Natural killer cell treated with Interleukin-12 subunit alpha and Interleukin-12 subunit beta and Interleukin-15 and Interleukin-18, amount 100 ng/mL, for 72 hours (primary cell): ENCODE measurements at regions not wholly inside any gene's neighbourhood (a gene's known extent, or its start where the extent isn't known, plus 50 kb on each side); places are given as distances from the start of the nearest gene placed in this dataset.
"Not testable (repeated sequence)": the region's sequence is repeated elsewhere in the genome, so short reads cannot be mapped to it uniquely, and the experiment has no call there.

Experiments
- ATAC-seq, 2 donors: fragments of 150-1000 bp; cut with Tn5 transposase in 1 of 2; sonication (Bioruptor Pico), chemical (Tn5 transposase) in 1 of 2; 2 replicates each; pipeline ENCODE4 v1.10.0; 2021
- DNase-seq: peaks from one replicate; pipeline ENCODE4 v3.0.0; 2022; ENCODE audit warnings: low spot score
- H3K27ac Mint-ChIP-seq, 2 donors: 1 replicate in 1 of 2; 2 replicates in 1 of 2; pipeline ENCODE4 v1.8.0; 2022; ENCODE audit warnings: mixed read lengths in 2 of 2, mild to moderate bottlenecking in 1 of 2, moderate library complexity in 1 of 2
- H3K27me3 Mint-ChIP-seq, 2 donors: 1 replicate in 1 of 2; 2 replicates in 1 of 2; pipeline ENCODE4 v1.8.0; 2022; ENCODE audit warnings: mixed read lengths in 2 of 2
- H3K36me3 Mint-ChIP-seq: one replicate; pipeline ENCODE4 v1.8.0; 2022; ENCODE audit warnings: mixed read lengths
- H3K4me1 Mint-ChIP-seq, 2 donors: 1 replicate in 1 of 2; 2 replicates in 1 of 2; pipeline ENCODE4 v1.8.0; 2022; ENCODE audit warnings: low read depth in 2 of 2, mixed read lengths in 2 of 2, mild to moderate bottlenecking in 1 of 2
- H3K4me3 Mint-ChIP-seq: one replicate; pipeline ENCODE4 v1.8.0; 2022; ENCODE audit warnings: mixed read lengths
- H3K9me3 Mint-ChIP-seq: 2 replicates; pipeline ENCODE4 v1.8.0; 2022; ENCODE audit warnings: mixed read lengths

DNA sequence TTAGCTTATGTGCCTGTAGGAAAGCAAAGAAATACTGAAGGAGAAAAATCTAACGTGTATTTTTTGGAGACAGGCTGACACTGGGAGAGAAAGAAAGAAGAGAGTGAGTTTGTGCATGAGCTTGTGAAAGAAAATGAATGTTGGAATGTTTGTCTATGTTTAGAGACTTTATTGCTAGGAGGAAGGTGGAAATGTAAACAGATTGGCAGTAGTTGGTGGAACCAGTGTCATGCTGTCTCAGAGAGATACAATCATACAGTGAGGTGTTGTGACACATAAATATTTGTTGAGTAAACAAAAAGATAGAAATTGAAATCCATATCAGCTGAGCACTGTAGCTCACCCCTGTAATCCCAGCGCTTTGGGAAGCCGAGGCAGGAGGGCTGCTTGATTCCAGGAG is 222.2 kb upstream of the MEIS1 start:
- ATAC-seq, result no peak

DNA sequence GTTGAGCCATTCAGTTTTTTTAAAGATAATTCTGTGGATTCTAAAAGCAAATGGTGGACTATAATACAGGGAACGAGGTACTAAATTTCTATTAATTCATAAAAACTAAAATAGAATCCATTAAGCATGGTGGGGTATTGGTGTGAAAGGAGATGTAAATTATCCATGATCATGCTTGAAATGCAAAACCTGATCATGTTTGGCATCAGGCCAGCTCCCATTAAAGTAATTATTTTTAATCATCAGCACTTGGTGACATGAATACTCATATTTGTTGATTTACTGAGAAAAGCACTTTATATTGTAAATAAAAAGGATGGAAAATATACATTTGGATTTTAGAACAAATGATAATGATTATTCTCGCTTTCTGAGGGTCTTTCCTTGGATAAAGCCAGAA is 232.3 kb upstream of the MEIS1 start:
- DNase-seq (no peak), ATAC-seq (no peak)
- H3K27me3 Mint-ChIP-seq, result peaks cover 0 to 2% of the 10 kb centered on the region in 2 donors
- no peak overlapping the region for H3K4me3 Mint-ChIP-seq
- H3K9me3 Mint-ChIP-seq, result peaks cover 11% of the 10 kb centered on the region
- H3K4me1 Mint-ChIP-seq, result no peaks in the 10 kb centered on the region
- no peaks in the 10 kb centered on the region for H3K36me3 Mint-ChIP-seq
- H3K27ac Mint-ChIP-seq, result no peak overlapping the region

More for the DNA sequence above, 222.2 kb upstream of the MEIS1 start:
- H3K27me3 Mint-ChIP-seq, result no peaks in the 10 kb centered on the region
- H3K36me3 Mint-ChIP-seq, result no peaks in the 10 kb centered on the region
- H3K27ac Mint-ChIP-seq, result no peak overlapping the region
- H3K9me3 Mint-ChIP-seq, result peaks cover 4% of the 10 kb centered on the region
- DNase-seq, result no peak
- H3K4me3 Mint-ChIP-seq, result no peak overlapping the region
- no peaks in the 10 kb centered on the region for H3K4me1 Mint-ChIP-seq

DNA sequence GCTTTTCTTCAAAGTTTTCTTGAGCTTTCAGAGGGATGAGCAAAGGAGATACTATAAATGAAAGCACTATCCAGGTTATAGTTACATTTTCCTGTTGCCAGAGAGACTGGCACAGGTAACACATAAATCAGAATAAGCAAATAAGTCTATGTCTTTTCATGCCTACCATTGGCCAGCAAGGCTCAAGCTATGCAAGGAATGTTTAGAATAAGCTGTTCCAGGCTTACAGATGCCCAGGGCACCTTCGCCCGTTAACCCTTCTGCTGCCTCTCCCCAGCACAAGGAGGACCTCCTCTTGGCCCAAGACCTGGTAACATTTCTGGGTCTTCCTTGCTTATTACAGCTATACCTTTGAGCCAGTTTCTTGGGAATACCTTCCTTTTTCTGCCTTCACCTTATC is 233.7 kb upstream of the MEIS1 start:
- peaks cover 15% of the 10 kb centered on the region for H3K9me3 Mint-ChIP-seq
- ATAC-seq (no peak), DNase-seq (no peak)
- no peaks in the 10 kb centered on the region for H3K36me3 Mint-ChIP-seq
- peaks cover 0 to 2% of the 10 kb centered on the region in 2 donors for H3K27me3 Mint-ChIP-seq
- H3K4me1 Mint-ChIP-seq, result no peaks in the 10 kb centered on the region
- H3K4me3 Mint-ChIP-seq, result no peak overlapping the region
- no peak overlapping the region for H3K27ac Mint-ChIP-seq

DNA sequence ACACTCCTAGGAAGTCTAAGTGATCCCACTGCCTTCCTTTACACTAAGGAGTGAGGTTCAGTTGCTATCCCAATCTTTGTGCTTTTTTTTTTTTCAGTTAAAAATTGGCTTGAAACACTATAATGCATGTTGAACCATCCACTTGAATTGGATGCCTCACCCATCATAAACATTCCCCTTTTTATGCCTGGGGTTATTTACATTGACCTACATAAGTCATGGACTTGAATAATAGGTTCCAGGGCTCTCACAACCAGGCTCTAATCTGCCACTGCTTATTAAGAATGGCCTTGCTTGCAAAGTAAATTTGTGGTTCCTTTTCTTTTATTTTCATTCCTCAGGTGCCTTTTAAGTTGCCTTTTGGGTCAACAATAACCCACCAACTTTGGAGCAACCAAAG is 236.1 kb upstream of the MEIS1 start:
- ATAC-seq (no peak), DNase-seq (no peak)
- Mint-ChIP-seq H3K9me3 (peaks cover 16% of the 10 kb centered on the region), H3K27me3 (peaks cover 0 to 2% of the 10 kb centered on the region in 2 donors), H3K4me3 (no peak overlapping the region), H3K4me1 (no peaks in the 10 kb centered on the region), H3K36me3 (no peaks in the 10 kb centered on the region), H3K27ac (no peak overlapping the region)

DNA sequence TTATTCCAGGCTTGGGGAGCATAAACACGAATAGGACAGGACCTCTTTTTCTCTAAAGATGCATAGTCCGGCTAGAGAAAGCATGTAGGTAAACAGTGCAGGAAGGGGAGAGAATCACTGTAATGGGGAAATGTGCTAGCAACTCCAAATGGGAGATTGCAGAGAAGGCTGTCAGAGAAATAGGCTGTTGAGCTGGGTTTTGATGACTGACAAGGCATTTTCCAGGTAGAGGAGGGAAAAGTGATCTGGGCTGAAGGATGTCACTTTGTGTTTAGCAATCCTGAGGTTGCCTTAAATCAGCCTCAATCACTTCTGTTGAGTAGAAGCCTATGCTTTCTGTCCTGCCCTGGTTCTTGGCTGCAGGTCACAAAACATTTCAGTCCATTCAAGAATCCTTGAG is 242.0 kb upstream of the MEIS1 start:
- Mint-ChIP-seq H3K4me1 (no peaks in the 10 kb centered on the region), H3K36me3 (no peaks in the 10 kb centered on the region)
- no peak for DNase-seq

DNA sequence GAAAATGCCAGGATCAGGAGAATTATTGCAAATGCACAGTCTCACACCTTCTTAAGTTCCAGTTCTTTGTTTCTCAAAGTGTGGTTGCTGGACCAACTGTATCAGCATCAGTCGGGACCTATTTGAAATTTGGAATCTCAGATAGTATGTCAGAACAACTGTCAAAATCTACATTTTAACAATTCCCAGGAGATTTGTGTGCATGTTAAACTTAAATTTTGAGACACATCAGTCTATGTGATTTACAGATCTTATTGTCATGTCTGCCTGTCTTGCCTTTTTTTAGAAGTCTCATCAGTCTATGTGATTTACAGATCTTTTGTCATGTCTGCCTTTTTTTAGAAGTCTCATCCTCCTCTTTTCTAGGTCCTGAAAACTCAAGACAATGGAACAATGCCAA is 243.6 kb upstream of the MEIS1 start:
- H3K36me3 Mint-ChIP-seq, result no peaks in the 10 kb centered on the region
- no peak overlapping the region for H3K27ac Mint-ChIP-seq
- no peaks in the 10 kb centered on the region for H3K27me3 Mint-ChIP-seq
- H3K9me3 Mint-ChIP-seq, result peaks cover 6% of the 10 kb centered on the region
- no peak overlapping the region for H3K4me3 Mint-ChIP-seq
- ATAC-seq (no peak), DNase-seq (no peak)
- H3K4me1 Mint-ChIP-seq, result no peaks in the 10 kb centered on the region

More for the DNA sequence above, 242.0 kb upstream of the MEIS1 start:
- Mint-ChIP-seq H3K27ac (no peak overlapping the region), H3K27me3 (no peaks in the 10 kb centered on the region), H3K9me3 (peaks cover 11% of the 10 kb centered on the region), H3K4me3 (no peak overlapping the region)
- no peak for ATAC-seq

DNA sequence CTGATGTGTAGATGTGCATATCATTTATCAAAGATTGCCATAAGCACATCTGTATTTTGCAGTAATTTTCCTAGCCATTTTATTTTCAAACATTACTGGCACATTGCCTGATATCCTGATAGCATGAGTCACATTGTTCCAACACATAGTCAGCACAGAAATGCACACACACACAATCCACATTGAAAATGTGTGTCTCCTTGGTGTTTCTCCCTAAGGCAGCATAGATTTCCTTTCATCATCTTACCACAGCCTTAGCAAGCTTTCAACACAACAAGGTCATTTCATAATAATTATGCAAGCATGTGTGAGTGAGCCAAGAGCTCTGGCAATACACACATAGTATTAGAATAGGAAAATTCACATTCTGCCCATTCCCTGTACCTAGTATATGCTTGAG is 245.4 kb upstream of the MEIS1 start:
- DNase-seq (no peak), ATAC-seq (no peak)
- Mint-ChIP-seq H3K27ac (no peak overlapping the region), H3K9me3 (peaks cover 9% of the 10 kb centered on the region), H3K36me3 (no peaks in the 10 kb centered on the region), H3K4me3 (no peak overlapping the region), H3K27me3 (no peaks in the 10 kb centered on the region), H3K4me1 (no peaks in the 10 kb centered on the region)

DNA sequence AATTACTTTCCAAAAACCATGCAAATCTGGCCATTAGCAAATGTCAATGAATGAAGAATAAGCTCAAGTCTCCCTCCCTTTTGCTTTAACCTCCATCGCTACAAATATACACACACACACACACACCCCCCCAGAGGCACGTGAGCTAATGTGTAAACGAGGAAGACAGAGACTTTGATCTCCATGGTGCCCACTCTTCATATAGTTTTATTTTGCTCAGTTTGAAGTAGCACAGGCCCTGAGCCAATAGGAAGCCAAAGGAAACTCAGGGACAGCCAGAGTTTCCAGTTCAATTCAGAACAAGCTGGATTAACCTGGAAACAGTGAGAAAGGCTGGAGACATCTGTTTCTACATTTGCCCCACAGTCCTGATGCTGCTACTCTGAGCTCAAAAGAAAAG is 248.4 kb upstream of the MEIS1 start:
- DNase-seq (no peak), ATAC-seq (no peak)
- no peak overlapping the region for H3K4me3 Mint-ChIP-seq
- no peaks in the 10 kb centered on the region for H3K27me3 Mint-ChIP-seq
- H3K27ac Mint-ChIP-seq, result no peak overlapping the region
- H3K4me1 Mint-ChIP-seq, result no peaks in the 10 kb centered on the region
- H3K9me3 Mint-ChIP-seq, result peaks cover 4% of the 10 kb centered on the region
- H3K36me3 Mint-ChIP-seq, result no peaks in the 10 kb centered on the region

DNA sequence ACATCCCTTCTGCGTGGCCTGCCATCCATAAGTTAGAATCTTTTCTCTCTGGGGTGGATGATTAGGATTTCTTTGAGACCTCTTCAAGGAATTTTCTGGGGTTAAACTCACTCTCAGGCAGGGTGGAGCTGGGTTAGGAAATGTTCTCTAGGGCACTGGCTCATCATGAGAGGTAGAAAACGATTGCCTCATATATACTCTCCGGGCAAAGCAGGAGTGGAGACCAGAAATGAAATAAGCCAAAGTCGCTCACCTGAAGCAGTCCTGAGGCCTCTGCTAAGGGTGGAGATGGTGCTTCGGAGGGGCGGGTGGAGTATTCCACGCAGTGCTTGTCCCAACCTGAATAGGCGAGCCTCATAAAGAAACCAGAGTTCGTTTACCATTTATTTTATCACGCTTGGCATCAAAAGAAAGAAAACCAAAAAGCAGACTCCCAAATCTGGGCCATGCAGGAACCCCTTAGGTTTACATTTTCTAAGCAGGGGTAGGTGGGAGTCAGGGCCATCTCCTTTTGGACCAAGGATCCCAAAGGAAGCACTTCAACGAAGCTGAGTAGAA is 249.3 kb upstream of the MEIS1 start:
- Mint-ChIP-seq H3K4me3 (no peak overlapping the region), H3K4me1 (no peaks in the 10 kb centered on the region), H3K9me3 (peaks cover 4% of the 10 kb centered on the region), H3K27ac (no peak overlapping the region), H3K36me3 (no peaks in the 10 kb centered on the region), H3K27me3 (no peaks in the 10 kb centered on the region)
- DNase-seq (no peak), ATAC-seq (no peak)

DNA sequence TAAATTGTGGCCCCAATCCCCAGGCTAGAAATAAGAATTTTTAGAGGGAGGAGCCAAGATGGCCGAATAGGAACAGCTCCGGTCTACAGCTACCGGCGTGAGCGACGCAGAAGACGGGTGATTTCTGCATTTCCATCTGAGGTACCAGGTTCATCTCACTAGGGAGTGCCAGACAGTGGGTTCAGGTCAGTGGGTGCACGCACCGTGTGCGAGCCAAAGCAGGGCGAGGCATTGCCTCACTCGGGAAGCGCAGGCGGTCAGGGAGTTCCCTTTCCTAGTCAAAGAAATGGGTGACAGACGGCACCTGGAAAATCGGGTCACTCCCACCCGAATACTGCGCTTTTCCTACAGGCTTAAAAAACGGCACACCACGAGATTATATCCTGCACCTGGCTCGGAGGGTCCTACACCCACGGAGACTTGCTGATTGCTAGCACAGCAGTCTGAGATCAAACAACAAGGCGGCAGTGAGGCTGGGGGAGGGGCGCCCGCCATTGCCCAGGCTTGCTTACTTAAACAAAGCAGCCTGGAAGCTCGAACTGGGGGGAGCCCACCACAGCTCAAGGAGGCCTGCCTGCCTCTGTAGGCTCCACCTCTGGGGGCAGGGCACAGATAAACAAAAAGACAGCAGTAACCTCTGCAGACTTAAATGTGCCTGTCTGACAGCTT is 257.7 kb upstream of the MEIS1 start:
- H3K4me3 Mint-ChIP-seq, H3K27me3 Mint-ChIP-seq, H3K9me3 Mint-ChIP-seq, DNase-seq, H3K27ac Mint-ChIP-seq, H3K36me3 Mint-ChIP-seq, H3K4me1 Mint-ChIP-seq, ATAC-seq: not testable (repeated sequence)

DNA sequence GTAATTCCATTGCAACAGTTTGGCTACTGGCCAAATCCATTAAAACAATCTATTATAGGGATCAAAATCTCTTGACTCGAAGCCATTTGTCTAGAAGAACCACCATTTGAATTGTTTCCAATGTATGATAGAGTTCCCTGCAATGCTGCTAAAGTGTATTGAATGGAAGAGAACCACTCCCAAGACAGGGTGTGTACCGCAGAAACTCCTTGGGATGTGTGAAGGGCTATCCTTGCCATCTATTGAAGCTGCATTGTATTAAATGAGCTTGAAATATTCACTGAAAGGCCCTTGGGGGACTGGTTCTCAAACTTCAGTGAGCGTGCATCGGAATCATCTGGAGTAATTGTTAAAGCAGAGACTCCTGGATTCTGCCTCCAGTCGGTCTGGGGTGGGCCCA is 260.4 kb upstream of the MEIS1 start:
- ATAC-seq, result no peak
- Mint-ChIP-seq H3K4me3 (no peak overlapping the region), H3K27ac (no peak overlapping the region)

DNA sequence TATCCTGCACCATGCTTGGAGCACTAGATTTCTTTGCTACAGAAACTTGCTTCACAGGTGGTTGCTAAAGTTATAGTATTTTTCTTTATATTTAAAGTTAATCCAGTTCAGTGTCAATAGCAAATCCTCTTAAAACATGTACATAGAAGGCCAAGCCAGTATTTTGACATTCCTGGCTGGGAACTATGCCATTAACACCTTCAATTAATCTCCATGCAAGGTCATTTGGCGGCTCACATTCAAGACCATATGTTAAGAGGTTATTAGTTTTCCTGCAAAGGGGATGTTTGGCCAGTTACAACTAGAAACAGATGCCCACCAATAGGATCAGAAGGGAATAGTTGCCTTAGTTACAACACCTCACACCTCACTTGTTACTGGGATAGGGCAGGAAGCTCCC is 261.3 kb upstream of the MEIS1 start:
- Mint-ChIP-seq H3K9me3 (peaks cover 3% of the 10 kb centered on the region), H3K4me3 (no peak overlapping the region), H3K27ac (no peak overlapping the region), H3K4me1 (no peaks in the 10 kb centered on the region), H3K27me3 (no peaks in the 10 kb centered on the region), H3K36me3 (no peaks in the 10 kb centered on the region)
- ATAC-seq, result no peak
- no peak for DNase-seq

More for the DNA sequence above, 260.4 kb upstream of the MEIS1 start:
- Mint-ChIP-seq H3K4me1 (no peaks in the 10 kb centered on the region), H3K36me3 (no peaks in the 10 kb centered on the region), H3K27me3 (no peaks in the 10 kb centered on the region), H3K9me3 (peaks cover 3% of the 10 kb centered on the region)
- no peak for DNase-seq

DNA sequence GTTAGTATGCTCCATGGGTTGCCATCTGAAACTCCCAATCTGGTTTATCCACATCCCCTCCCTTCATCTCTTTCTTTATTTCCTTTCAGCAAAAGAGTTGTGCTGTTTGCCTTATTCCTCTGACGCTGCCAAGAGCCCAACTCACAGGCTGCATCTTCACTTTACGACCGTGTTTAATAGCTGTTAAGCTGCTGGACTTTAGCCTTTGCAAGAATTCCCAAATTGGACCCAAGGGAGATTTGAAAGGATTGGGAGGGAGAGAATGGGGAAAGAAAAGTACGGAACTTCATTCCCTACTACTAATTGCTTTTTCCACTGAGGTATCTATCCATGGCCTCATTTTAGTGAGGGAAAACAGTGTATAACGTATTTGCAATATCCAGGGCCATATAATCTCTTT is 263.4 kb upstream of the MEIS1 start:
- Mint-ChIP-seq H3K27ac (no peak overlapping the region), H3K36me3 (no peaks in the 10 kb centered on the region), H3K27me3 (no peaks in the 10 kb centered on the region), H3K4me1 (no peaks in the 10 kb centered on the region), H3K9me3 (no peaks in the 10 kb centered on the region), H3K4me3 (no peak overlapping the region)
- DNase-seq (no peak), ATAC-seq (no peak)

DNA sequence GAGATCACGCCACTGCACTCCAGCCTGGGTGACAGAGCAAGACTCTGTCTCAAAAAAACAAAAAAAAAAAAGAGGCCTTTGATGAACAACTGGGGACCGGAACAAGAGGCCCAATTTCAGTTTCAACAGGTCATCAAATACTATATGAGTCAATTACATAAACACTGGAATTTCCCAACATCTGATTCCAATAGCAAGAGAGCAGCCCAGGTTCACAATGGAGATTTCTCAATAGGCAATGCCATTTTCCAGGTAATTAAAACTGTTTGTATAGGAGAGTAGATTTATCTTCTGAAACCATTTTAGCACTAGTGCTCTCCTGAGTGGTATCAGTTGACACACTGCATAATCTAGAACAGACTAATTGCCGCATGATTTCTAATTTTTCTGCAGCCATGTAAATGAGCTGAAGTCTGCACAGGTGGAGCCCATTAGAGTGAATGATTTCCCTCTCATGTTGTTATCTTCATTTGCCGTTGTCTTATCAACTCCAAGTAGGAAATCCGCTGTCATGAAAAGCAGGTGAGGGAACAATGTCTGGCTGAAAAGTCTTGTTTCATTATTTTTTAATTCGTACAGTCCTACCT is 264.1 kb upstream of the MEIS1 start:
- DNase-seq (no peak), ATAC-seq (no peak)
- H3K27ac Mint-ChIP-seq, result no peak overlapping the region
- no peaks in the 10 kb centered on the region for H3K27me3 Mint-ChIP-seq
- peaks cover 2% of the 10 kb centered on the region for H3K9me3 Mint-ChIP-seq
- no peak overlapping the region for H3K4me3 Mint-ChIP-seq
- H3K36me3 Mint-ChIP-seq, result no peaks in the 10 kb centered on the region
- no peaks in the 10 kb centered on the region for H3K4me1 Mint-ChIP-seq

DNA sequence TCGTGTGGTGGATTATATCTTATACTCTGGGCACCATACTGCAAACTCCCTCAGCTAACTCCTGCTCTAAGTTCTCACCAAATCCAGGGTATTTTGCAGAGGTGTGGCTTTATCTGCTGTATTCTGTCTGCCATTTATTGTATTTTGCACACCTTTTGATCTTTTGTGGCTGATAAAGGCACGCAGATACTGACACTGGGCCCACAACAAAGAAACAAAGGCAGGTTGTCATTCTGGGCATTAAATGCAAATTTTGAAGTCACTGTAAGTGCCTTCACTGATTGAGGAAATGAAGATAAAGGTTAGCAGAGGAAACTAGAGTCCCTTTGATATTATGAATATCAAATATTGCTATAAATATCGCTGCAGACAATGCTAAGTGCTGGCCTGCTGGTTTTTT is 265.8 kb upstream of the MEIS1 start:
- Mint-ChIP-seq H3K27me3 (no peaks in the 10 kb centered on the region), H3K36me3 (no peaks in the 10 kb centered on the region), H3K4me3 (no peak overlapping the region), H3K9me3 (peaks cover 11% of the 10 kb centered on the region), H3K4me1 (no peaks in the 10 kb centered on the region), H3K27ac (no peak overlapping the region)
- ATAC-seq, result no peak
- DNase-seq, result no peak
